Occipital lobe (tissue), 1 donor: ENCODE measurements at regions not wholly inside any gene's neighbourhood (a gene's known extent, or its start where the extent isn't known, plus 50 kb on each side); places are given as distances from the start of the nearest gene placed in this dataset.
"Not testable (repeated sequence)": the region's sequence is repeated elsewhere in the genome, so short reads cannot be mapped to it uniquely, and the experiment has no call there.

ENCODE experiments used
- DNase-seq: peaks from one replicate; lab custom pipeline; 2025; lab: John Stamatoyannopoulos, UW

- no peak for DNase-seq
These were observed 383.6 kb downstream of the PREX1 start for GRCh38 chr20:48444249-48444648.

- no peak for DNase-seq
These were observed 386.9 kb downstream of the PREX1 start for GRCh38 chr20:48440916-48441315.

GRCh38 chr20:48440261-48440660 is 387.5 kb downstream of the PREX1 start:
- not testable (repeated sequence) for DNase-seq

GRCh38 chr20:48437146-48437545 is 390.7 kb downstream of the PREX1 start:
- DNase-seq, result no peak

GRCh38 chr20:48436609-48437008 is 391.2 kb downstream of the PREX1 start:
- DNase-seq, result not testable (repeated sequence)

GRCh38 chr20:48433178-48433577 is 394.6 kb downstream of the PREX1 start:
- no peak for DNase-seq

GRCh38 chr20:48432494-48432832 is 395.3 kb downstream of the PREX1 start:
- DNase-seq, result no peak

GRCh38 chr20:48431653-48432493 is 395.9 kb downstream of the PREX1 start:
- no peak for DNase-seq

GRCh38 chr20:48426630-48427029 is 401.2 kb downstream of the PREX1 start:
- DNase-seq, result no peak

GRCh38 chr20:48425817-48426612 is 401.8 kb downstream of the PREX1 start:
- no peak for DNase-seq

- DNase-seq, result no peak
These were observed 402.5 kb downstream of the PREX1 start for GRCh38 chr20:48425321-48425720.

- DNase-seq, result no peak
These were observed 405.4 kb downstream of the PREX1 start for GRCh38 chr20:48422242-48422960.

GRCh38 chr20:48421547-48421946 is 406.3 kb downstream of the PREX1 start:
- no peak for DNase-seq

GRCh38 chr20:48420176-48420575 is 407.6 kb downstream of the PREX1 start:
- DNase-seq, result no peak

- no peak for DNase-seq
These were observed 408.6 kb downstream of the PREX1 start for GRCh38 chr20:48419173-48419572.

GRCh38 chr20:48416002-48416401 is 411.8 kb downstream of the PREX1 start:
- DNase-seq, result no peak

- no peak for DNase-seq
These were observed 413.0 kb downstream of the PREX1 start for GRCh38 chr20:48414786-48415185.

GRCh38 chr20:48411919-48412522 is 415.8 kb downstream of the PREX1 start:
- no peak for DNase-seq

- DNase-seq, result no peak
These were observed 416.6 kb downstream of the PREX1 start for GRCh38 chr20:48411245-48411644.

GRCh38 chr20:48409055-48409615 is 418.7 kb downstream of the PREX1 start:
- DNase-seq, result no peak

GRCh38 chr20:48407710-48408109 is 420.1 kb downstream of the PREX1 start:
- DNase-seq, result no peak
